ENCODE measurements at regions not wholly inside any gene's neighbourhood (a gene's known extent, or its start where the extent isn't known, plus 50 kb on each side); places are given as distances from the start of the nearest gene placed in this dataset.

GRCh38 chr2:122388208-122388607, 632.8 kb downstream of the TSN start:
- no peak for ATAC-seq
- DNase-seq (ENCODE audit: low spot score) = no peak
- intact Hi-C loops (cut with DNase I) = no loop called here

DNA sequence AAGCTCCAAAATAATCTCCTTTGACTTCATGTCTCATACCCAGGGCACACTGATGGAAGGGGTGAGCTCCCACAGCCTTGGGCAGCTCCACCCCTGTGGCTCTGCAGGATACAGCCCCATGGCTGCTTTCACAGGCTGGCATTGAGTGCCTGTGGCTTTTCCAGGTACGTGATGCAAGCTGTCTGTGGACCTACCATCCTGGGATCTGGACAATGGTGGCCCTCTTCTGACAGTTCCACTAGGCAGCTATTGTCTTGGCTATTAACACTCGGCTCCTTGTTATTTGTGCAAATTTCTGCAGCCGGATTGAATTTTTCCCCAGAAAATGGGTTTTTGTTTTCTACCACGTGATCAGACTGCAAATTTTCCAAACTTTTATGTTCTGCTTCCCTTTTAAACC, 634.2 kb downstream of the TSN start:
- ATAC-seq (no peak), DNase-seq (ENCODE audit: low spot score) (no peak)
- intact Hi-C loops (cut with DNase I) = no loop called here

GRCh38 chr2:122390406-122390805, 635.0 kb downstream of the TSN start:
- intact Hi-C loops (cut with DNase I) = no loop called here
- ATAC-seq = no peak
- DNase-seq (ENCODE audit: low spot score) = no peak

- intact Hi-C loops (cut with DNase I) = no loop called here
- ATAC-seq (no peak), DNase-seq (ENCODE audit: low spot score) (no peak)
Measured at GRCh38 chr2:122391726-122392125, 636.3 kb downstream of the TSN start.

DNA sequence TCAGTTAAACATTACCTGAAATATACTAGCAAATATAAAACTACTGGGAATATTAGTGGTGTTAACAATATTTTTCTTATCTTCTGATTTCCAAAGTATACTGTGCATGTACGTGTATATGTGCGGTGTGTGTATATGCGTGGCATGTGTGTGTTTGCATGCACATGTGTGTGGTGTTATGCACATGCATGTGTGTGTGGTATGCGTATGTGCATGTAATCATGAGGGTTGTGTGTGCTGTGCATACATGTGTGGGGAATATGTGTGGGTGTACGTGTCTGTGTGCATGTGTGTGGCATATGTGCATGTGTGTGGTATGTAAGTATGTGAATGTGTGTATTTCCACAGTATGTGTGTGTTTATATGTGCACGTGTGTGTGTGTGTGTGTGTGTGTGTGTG, 640.2 kb downstream of the TSN start:
- intact Hi-C loops (cut with DNase I) = no loop called here

DNA sequence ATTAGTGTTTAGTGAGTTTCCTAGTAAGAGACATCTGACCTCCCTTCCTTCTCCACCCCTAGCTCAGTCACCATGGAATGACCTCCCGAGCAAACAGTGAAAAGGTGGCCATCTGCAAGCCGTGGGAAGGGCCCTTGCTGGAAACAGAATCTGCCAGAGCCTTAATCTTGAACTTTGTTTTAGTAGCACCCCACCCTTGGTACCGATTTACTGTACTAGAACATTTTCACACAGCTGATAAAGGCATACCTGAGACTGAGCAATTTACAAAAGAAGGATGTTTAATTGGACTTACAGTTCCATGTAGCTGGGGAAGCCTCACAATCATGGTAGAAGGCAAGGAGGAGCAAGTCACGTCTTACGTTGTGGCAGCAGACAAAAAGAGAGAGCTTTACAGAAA, 655.8 kb downstream of the TSN start:
- intact Hi-C loops (cut with DNase I) = no loop called here
- ATAC-seq = no peak
- no peak for DNase-seq (ENCODE audit: low spot score)

More for the DNA sequence above, 640.2 kb downstream of the TSN start:
- ATAC-seq (no peak), DNase-seq (ENCODE audit: low spot score) (no peak)

DNA sequence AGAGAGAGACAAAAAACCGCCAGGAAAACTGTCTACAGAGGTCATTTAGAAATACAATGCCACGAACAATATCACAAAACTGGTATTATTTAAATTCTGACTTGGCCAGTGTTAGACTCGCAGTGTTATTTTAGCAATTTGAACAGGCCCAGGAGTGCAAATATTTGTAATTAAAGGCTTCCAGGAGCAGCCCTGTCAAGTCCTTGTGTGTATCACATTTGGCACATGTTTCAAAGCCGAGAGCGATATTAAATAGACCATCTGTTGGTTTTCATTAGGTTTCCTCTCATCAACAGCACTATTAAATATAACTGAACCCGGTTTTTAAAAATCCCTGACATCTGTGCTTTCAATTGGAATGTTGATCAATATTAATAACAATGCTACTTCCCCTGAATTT, 656.9 kb downstream of the TSN start:
- ATAC-seq = no peak
- DNase-seq (ENCODE audit: low spot score) = no peak
- intact Hi-C loops (cut with DNase I) = no loop called here

DNA sequence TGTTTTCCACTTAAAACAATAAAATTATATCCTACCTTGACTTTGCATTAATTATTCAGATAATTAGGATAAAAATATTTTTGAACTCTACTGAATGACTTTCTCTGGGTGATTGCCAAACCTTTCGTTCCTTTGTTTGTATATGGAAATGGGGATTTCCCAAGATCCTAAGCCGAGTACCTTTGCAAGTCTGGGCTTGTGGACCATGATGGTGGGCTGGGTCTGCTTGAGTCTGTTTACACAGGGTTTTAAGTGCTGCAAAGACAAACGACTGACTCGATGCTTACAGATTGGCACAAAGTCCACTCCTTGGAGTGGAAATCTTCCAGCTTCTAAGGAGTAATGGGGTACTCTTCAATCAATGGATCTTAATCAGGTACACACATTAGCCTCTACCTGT, 659.5 kb downstream of the TSN start:
- no peak for ATAC-seq
- intact Hi-C loops (cut with DNase I) = no loop called here
- DNase-seq (ENCODE audit: low spot score) = no peak

GRCh38 chr2:122417114-122417513, 661.7 kb downstream of the TSN start:
- no peak for DNase-seq (ENCODE audit: low spot score)
- no peak for ATAC-seq
- intact Hi-C loops (cut with DNase I) = no loop called here

- DNase-seq (ENCODE audit: low spot score) (no peak), ATAC-seq (no peak)
- intact Hi-C loops (cut with DNase I) = no loop called here
Measured at GRCh38 chr2:122421775-122422174, 666.3 kb downstream of the TSN start.

- intact Hi-C loops (cut with DNase I) = no loop called here
- no peak for ATAC-seq
- DNase-seq (ENCODE audit: low spot score) = no peak
Measured at GRCh38 chr2:122422384-122422991, 667.0 kb downstream of the TSN start.

GRCh38 chr2:122423934-122424333, 668.5 kb downstream of the TSN start:
- DNase-seq (ENCODE audit: low spot score) (no peak), ATAC-seq (no peak)
- intact Hi-C loops (cut with DNase I) = no loop called here

GRCh38 chr2:122433123-122433754, 677.8 kb downstream of the TSN start:
- DNase-seq (ENCODE audit: low spot score) = no peak
- intact Hi-C loops (cut with DNase I) = no loop called here
- ATAC-seq = no peak

DNA sequence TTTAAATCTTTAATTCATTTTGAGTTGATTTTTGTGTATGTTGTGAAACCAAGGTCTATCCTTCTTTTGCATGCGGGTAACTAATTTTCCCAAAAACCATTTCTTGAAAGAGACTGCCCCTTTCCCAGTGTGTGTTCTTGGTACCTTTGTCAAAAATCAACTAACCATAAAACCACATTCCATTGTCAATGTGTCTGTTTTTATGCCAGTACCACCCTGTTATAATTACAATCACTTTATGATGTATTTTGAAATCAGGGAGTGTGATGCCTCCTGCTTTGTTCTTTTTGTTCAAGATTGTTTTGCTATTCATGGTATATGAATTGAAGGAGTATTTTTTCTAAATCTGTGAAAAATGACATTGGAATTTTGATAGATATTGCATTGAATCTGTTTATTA, 689.6 kb downstream of the TSN start:
- DNase-seq (ENCODE audit: low spot score) (no peak), ATAC-seq (no peak)
- intact Hi-C loops (cut with DNase I) = no loop called here

GRCh38 chr2:122446761-122447160, 691.3 kb downstream of the TSN start:
- intact Hi-C loops (cut with DNase I) = no loop called here
- ATAC-seq = no peak
- no peak for DNase-seq (ENCODE audit: low spot score)

GRCh38 chr2:122447237-122447636, 691.8 kb downstream of the TSN start:
- ATAC-seq = no peak
- intact Hi-C loops (cut with DNase I) = no loop called here
- no peak for DNase-seq (ENCODE audit: low spot score)

DNA sequence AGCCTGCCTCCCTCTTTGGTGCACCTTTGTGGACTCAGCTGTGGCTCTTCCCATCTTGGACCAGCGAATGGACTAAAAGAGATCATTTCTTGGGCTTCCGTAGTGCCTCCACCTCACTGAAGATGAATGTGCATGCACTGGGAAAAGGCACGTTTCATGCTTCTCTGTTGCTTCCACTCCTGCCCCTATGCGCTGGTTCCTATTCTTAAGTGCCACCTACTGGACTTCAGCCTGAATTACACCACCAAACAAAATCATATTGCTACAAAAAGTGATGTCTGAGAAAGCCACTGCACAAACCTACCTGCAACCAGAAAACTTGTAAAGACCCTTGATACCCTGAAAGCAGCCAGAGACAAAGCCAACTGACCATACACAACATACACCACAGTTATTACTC, 695.6 kb downstream of the TSN start:
- ATAC-seq = no peak
- intact Hi-C loops (cut with DNase I) = no loop called here
- DNase-seq (ENCODE audit: low spot score) = no peak

GRCh38 chr2:122451697-122452096, 696.2 kb downstream of the TSN start:
- no peak for ATAC-seq
- intact Hi-C loops (cut with DNase I) = no loop called here

DNA sequence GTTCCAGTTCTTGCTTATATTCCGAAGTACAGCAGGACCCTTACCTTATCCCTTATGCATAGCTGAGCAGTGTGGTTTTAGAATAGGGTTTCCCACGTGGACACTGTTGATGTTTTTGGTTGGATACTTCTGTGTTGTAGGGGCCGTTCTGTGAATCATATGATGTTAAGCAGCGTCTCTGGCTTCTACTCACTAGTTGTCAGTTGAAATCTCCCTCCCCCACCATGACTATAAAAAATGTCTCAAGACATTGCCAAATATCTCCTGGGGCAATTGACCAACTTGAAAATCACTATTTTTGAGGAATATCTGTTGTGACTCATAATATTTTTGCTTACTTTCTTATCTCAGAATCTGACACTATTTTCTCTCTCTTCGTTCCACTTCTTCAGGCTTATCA, 713.7 kb downstream of the TSN start:
- no peak for ATAC-seq
- DNase-seq (ENCODE audit: low spot score) = no peak
- intact Hi-C loops (cut with DNase I) = no loop called here

More at GRCh38 chr2:122451697-122452096, 696.2 kb downstream of the TSN start:
- no peak for DNase-seq (ENCODE audit: low spot score)

DNA sequence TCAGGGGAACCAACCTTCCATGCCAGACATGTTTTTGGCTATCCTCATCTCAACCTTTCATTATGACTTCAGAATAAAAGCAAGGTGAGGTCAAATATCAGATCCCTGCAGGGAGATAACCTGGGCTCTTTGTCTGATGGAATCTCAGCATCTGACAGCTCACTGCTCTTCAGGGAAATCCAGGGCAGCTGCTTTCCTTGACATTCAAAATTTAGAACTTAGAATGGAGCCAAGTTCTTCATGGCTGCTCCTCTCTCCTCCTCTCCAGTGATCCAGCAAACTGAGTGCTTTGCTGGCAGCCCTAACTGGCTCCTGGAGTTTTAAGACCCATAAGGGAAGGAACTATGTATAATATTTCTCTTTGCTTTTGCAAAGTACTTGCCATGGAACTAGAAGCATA, 716.3 kb downstream of the TSN start:
- no peak for ATAC-seq
- no peak for DNase-seq (ENCODE audit: low spot score)
- intact Hi-C loops (cut with DNase I) = no loop called here

DNA sequence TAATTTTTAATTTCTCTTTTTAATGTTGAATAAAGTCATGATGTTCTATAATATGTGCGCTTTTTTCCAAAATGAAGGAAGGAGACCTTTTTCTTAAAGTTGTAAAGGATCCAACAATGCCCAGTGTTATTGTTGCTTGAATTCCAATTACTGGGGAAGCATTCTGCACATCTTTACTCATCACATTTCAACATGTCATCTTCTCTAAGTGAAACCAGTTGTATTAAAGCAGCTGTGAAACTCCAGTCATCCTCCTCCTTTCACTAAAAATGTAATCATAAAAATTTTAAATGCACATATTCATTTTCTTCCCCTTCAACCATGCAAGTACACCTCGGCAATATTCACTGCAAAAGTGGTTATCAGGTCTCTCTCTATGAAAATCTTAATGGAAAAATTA, 722.7 kb downstream of the TSN start:
- DNase-seq (ENCODE audit: low spot score) (no peak), ATAC-seq (no peak)
- intact Hi-C loops (cut with DNase I) = no loop called here
